K562 (cell line): ENCODE measurements at regions not wholly inside any gene's neighbourhood (a gene's known extent, or its start where the extent isn't known, plus 50 kb on each side); places are given as distances from the start of the nearest gene placed in this dataset.

Experiments used
- ATAC-seq: fragments of 200-7000 bp; cut with Tn5 transposase; 3 replicates; pipeline ENCODE4 v1.9.1; 2020; ENCODE audit warnings: moderate library complexity
- BruUV-seq: library from RNA; stranded (reverse); fragments of 400-500 nt; replicated peaks from 2 replicates; lab custom pipeline; 2021; lab: Mats Ljungman, UMichigan
- CTCF ChIA-PET: fragments of 300-600 bp; formaldehyde crosslinking; extraction: SDS; loops from one replicate; lab custom pipeline; 2021; ENCODE audit warnings: low intra/inter-chr PET ratio; lab: Yijun Ruan, JAX
- POLR2A ChIA-PET: fragments of 300-600, 350-650 bp; sonication (Branson Sonifier 250); formaldehyde crosslinking; extraction: SDS; loops from one replicate; lab custom pipeline; 2021; ENCODE audit warnings: antibody characterized with exemption, inconsistent platforms; lab: Yijun Ruan, JAX
- DNase-seq, 4 experiments: peaks; one replicate each; pipeline versions ENCODE4 v3.0.0 to v3.0.0-alpha.2; 2011 to 2018; ENCODE audit warnings: low spot score in 3 of 4, mixed read lengths in 3 of 4; ENCODE audit errors: extremely low read depth in 1 of 4
- FAIRE-seq: peaks from 2 replicates; lab custom pipeline; 2011; peaks lifted over from hg19 to GRCh38; lab: Jason Lieb, UNC
- H2AFZ ChIP-seq: 2 replicates; pipeline ENCODE4 v1.6.0; 2011; ENCODE audit warnings: low read depth, low read length, control low read depth, inconsistent platforms
- H3K27ac ChIP-seq: fragments of 200-600 bp; 3 replicates; pipeline ENCODE4 v1.8.0; 2011; ENCODE audit warnings: low read depth, mild to moderate bottlenecking, control low read depth, inconsistent platforms, low read length, moderate library complexity, mixed read lengths; ENCODE audit errors: extremely low read depth
- H3K27me3 ChIP-seq, 2 experiments: fragments of 300-600 bp in 1 of 2; 2 replicates in 1 of 2; 3 replicates in 1 of 2; pipeline versions ENCODE4 v1.6.0 to v1.8.0; 2011; ENCODE audit warnings: inconsistent platforms in 2 of 2, low read length in 2 of 2, mild to moderate bottlenecking in 1 of 2, mixed read lengths in 1 of 2, moderate library complexity in 1 of 2; ENCODE audit not compliant: control insufficient read depth in 2 of 2, insufficient read depth in 2 of 2
- H3K36me3 ChIP-seq: fragments of 300-600 bp; 3 replicates; pipeline ENCODE4 v1.8.0; 2011; ENCODE audit warnings: mild to moderate bottlenecking, low read length, inconsistent platforms; ENCODE audit not compliant: control insufficient read depth, insufficient read depth
- H3K4me1 ChIP-seq, 2 experiments: fragments of 200-600 bp in 1 of 2; replicated peaks in 1 of 2; 2 replicates in 1 of 2; 3 replicates in 1 of 2; pipeline versions ENCODE4 v1.5.1 to v1.8.0; 2011; ENCODE audit warnings: inconsistent platforms in 2 of 2, low read length in 2 of 2, mild to moderate bottlenecking in 1 of 2, mixed read lengths in 1 of 2, moderate library complexity in 1 of 2; ENCODE audit not compliant: control insufficient read depth in 2 of 2, insufficient read depth in 2 of 2
- H3K4me2 ChIP-seq: 2 replicates; pipeline ENCODE4 v1.6.1; 2011; ENCODE audit warnings: low read length, control low read depth, inconsistent platforms, mixed read lengths; ENCODE audit not compliant: insufficient read depth
- H3K4me3 ChIP-seq: fragments of 200-600 bp; sonication (generic), shearing (Covaris generic); 2 replicates; pipeline ENCODE4 v1.5.1; 2016; ENCODE audit warnings: control low read depth, inconsistent platforms
- H3K79me2 ChIP-seq: fragments of 200-600 bp; 3 replicates; pipeline ENCODE4 v1.8.0; 2011; ENCODE audit warnings: low read length, inconsistent platforms; ENCODE audit not compliant: control insufficient read depth, insufficient read depth
- H3K9ac ChIP-seq, 2 experiments: 2 replicates each; pipeline versions ENCODE4 v1.6.0 to v1.6.1; 2011; ENCODE audit warnings: low read depth in 2 of 2, low read length in 2 of 2, control low read depth in 1 of 2, inconsistent platforms in 1 of 2, mild to moderate bottlenecking in 1 of 2, mixed read lengths in 1 of 2; ENCODE audit not compliant: insufficient read depth in 1 of 2
- H3K9me1 ChIP-seq: one replicate; pipeline ENCODE4 v1.6.0; 2011; ENCODE audit warnings: inconsistent platforms, mild to moderate bottlenecking, low read length, moderate library complexity; ENCODE audit not compliant: control insufficient read depth, insufficient read depth
- H3K9me3 ChIP-seq: replicated peaks from 2 replicates; pipeline ENCODE4 v1.5.1; 2011; ENCODE audit warnings: low read depth, low read length, inconsistent platforms; ENCODE audit not compliant: control insufficient read depth, insufficient read depth
- H4K20me1 ChIP-seq: replicated peaks from 2 replicates; pipeline ENCODE4 v1.6.1; 2011; ENCODE audit warnings: low read length, inconsistent platforms, mixed read lengths; ENCODE audit not compliant: control insufficient read depth, insufficient read depth
- KAT8 ChIP-seq: fragments of 450-650 bp; IDR thresholded peaks from 2 replicates; pipeline ENCODE4 v1.6.1; 2016; ENCODE audit warnings: low read depth, mild to moderate bottlenecking
- PHF8 ChIP-seq: fragments of 200-600 bp; sonication (generic); IDR thresholded peaks from 2 replicates; pipeline ENCODE4 v1.6.1; 2012; ENCODE audit warnings: mixed run types, mild to moderate bottlenecking, inconsistent platforms, low read length, moderate library complexity, borderline replicate concordance
- ZBTB33 ChIP-seq: sonication (generic); formaldehyde crosslinking; IDR thresholded peaks from 2 replicates; pipeline ENCODE4 v1.8.1; 2023; ENCODE audit warnings: mild to moderate bottlenecking, missing genetic modification reagents
- ZBTB43 ChIP-seq: sonication (generic); formaldehyde crosslinking; IDR thresholded peaks from 2 replicates; pipeline ENCODE4 v1.8.0; 2023; ENCODE audit warnings: mild to moderate bottlenecking, missing genetic modification reagents
- ZNF316 ChIP-seq: fragments of 450-650 bp; IDR thresholded peaks from 2 replicates; pipeline ENCODE4 v1.6.1; 2016
- WGBS: fragments of 100-300 bp; shearing (Covaris generic); methylation state at CpG from one replicate; pipeline ENCODE4 v1.1.6; 2016; ENCODE audit warnings: low coverage, mixed read lengths; ENCODE audit not compliant: insufficient coverage; ENCODE audit errors: missing lambda C conversion rate; 5-methylcytosine and 5-hydroxymethylcytosine counted together
- in situ Hi-C: fragments of 300-500 bp; cut with MboI; formaldehyde crosslinking; loops from 4 replicates; pipeline ENCODE4 v1.15.0; 2018; ENCODE audit warnings: inconsistent platforms, mixed read lengths
- intact Hi-C: fragments of 100-400 bp; cut with micrococcal nuclease; formaldehyde crosslinking; loops from 2 replicates; pipeline ENCODE4 v1.14.2; 2022
- TF ChIP-seq, protein P1 (sequence below), 3 experiments: IDR thresholded peaks in 2 of 3; conservative IDR thresholded peaks in 1 of 3; 2 replicates each; pipeline ENCODE4 v1.5.1; 2011 to 2012; ENCODE audit warnings: low read length in 3 of 3, mild to moderate bottlenecking in 3 of 3, control low read depth in 2 of 3, improper control_type of control experiment in 1 of 3, inconsistent platforms in 1 of 3, low read depth in 1 of 3, mixed read lengths in 1 of 3, moderate library complexity in 1 of 3; ENCODE audit not compliant: insufficient read depth in 2 of 3
- TF ChIP-seq, protein P2 (sequence below): sonication (generic); formaldehyde crosslinking; IDR thresholded peaks from 2 replicates; pipeline ENCODE4 v1.8.1; 2023; ENCODE audit warnings: mild to moderate bottlenecking, missing genetic modification reagents
- TF ChIP-seq, protein P3 (sequence below): sonication (generic); formaldehyde crosslinking; IDR thresholded peaks from 2 replicates; pipeline ENCODE4 v1.8.0; 2023; ENCODE audit warnings: missing genetic modification reagents, mild to moderate bottlenecking, borderline replicate concordance

GRCh38 chr3:197458179-197458707 is 97.5 kb downstream of the BDH1 start:
- Histone ChIP-seq H3K27ac (no peak overlapping the region), H3K79me2 (no peaks in the 10 kb centered on the region), H3K4me3 (no peak overlapping the region), H3K4me2 (no peak overlapping the region), H3K27me3 (peaks cover 7 to 28% of the 10 kb centered on the region in 2 experiments; a peak in 4 of 5 replicates), H3K36me3 (no peaks in the 10 kb centered on the region), H3K9me3 (no peaks in the 10 kb centered on the region), H3K9ac (no peak overlapping the region), H4K20me1 (no peaks in the 10 kb centered on the region), H3K9me1 (no peaks in the 10 kb centered on the region), H2AFZ (no peak overlapping the region), H3K4me1 (peaks cover 8 to 16% of the 10 kb centered on the region in 2 experiments)
- ATAC-seq (peak; percentile 24; the same call in 2 of the 3 replicates), FAIRE-seq (no peak), DNase-seq (no peak)
- ChIA-PET POLR2A (no interaction called here), CTCF (no interaction called here)
- in situ Hi-C loops (no loop called here), intact Hi-C loops (loop anchor here (10.0 kb wide), 1 partner anchor 203 kb away; no protein-coding TSS in a partner anchor)
- WGBS, result 24% methylated on average over 11 of the region's 11 CpGs
- BruUV-seq, result no TSS peak
- TF ChIP-seq, protein P1, sequence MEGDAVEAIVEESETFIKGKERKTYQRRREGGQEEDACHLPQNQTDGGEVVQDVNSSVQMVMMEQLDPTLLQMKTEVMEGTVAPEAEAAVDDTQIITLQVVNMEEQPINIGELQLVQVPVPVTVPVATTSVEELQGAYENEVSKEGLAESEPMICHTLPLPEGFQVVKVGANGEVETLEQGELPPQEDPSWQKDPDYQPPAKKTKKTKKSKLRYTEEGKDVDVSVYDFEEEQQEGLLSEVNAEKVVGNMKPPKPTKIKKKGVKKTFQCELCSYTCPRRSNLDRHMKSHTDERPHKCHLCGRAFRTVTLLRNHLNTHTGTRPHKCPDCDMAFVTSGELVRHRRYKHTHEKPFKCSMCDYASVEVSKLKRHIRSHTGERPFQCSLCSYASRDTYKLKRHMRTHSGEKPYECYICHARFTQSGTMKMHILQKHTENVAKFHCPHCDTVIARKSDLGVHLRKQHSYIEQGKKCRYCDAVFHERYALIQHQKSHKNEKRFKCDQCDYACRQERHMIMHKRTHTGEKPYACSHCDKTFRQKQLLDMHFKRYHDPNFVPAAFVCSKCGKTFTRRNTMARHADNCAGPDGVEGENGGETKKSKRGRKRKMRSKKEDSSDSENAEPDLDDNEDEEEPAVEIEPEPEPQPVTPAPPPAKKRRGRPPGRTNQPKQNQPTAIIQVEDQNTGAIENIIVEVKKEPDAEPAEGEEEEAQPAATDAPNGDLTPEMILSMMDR (IDR thresholded peaks at IDR 0.05 in 2 of 3, conservative IDR thresholded peaks at IDR 0.05 in 1 of 3; ENCODE audit: insufficient read depth in 2 of 3, low read depth in 1 of 3, low read length in 3 of 3), result peak in 2 of 3 experiments; percentile 27 to 55; a peak in 2 of 6 replicates
- TF ChIP-seq KAT8 (no peak), ZBTB33 (CRISPR knock-in tag) (peak; percentile 99), ZBTB43 (CRISPR knock-in tag) (no peak), PHF8 (no peak), ZNF316 (peak; percentile 51)
- TF ChIP-seq, protein P2, sequence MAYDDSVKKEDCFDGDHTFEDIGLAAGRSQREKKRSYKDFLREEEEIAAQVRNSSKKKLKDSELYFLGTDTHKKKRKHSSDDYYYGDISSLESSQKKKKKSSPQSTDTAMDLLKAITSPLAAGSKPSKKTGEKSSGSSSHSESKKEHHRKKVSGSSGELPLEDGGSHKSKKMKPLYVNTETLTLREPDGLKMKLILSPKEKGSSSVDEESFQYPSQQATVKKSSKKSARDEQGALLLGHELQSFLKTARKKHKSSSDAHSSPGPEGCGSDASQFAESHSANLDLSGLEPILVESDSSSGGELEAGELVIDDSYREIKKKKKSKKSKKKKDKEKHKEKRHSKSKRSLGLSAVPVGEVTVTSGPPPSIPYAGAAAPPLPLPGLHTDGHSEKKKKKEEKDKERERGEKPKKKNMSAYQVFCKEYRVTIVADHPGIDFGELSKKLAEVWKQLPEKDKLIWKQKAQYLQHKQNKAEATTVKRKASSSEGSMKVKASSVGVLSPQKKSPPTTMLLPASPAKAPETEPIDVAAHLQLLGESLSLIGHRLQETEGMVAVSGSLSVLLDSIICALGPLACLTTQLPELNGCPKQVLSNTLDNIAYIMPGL, result no peak
- TF ChIP-seq, protein P3, sequence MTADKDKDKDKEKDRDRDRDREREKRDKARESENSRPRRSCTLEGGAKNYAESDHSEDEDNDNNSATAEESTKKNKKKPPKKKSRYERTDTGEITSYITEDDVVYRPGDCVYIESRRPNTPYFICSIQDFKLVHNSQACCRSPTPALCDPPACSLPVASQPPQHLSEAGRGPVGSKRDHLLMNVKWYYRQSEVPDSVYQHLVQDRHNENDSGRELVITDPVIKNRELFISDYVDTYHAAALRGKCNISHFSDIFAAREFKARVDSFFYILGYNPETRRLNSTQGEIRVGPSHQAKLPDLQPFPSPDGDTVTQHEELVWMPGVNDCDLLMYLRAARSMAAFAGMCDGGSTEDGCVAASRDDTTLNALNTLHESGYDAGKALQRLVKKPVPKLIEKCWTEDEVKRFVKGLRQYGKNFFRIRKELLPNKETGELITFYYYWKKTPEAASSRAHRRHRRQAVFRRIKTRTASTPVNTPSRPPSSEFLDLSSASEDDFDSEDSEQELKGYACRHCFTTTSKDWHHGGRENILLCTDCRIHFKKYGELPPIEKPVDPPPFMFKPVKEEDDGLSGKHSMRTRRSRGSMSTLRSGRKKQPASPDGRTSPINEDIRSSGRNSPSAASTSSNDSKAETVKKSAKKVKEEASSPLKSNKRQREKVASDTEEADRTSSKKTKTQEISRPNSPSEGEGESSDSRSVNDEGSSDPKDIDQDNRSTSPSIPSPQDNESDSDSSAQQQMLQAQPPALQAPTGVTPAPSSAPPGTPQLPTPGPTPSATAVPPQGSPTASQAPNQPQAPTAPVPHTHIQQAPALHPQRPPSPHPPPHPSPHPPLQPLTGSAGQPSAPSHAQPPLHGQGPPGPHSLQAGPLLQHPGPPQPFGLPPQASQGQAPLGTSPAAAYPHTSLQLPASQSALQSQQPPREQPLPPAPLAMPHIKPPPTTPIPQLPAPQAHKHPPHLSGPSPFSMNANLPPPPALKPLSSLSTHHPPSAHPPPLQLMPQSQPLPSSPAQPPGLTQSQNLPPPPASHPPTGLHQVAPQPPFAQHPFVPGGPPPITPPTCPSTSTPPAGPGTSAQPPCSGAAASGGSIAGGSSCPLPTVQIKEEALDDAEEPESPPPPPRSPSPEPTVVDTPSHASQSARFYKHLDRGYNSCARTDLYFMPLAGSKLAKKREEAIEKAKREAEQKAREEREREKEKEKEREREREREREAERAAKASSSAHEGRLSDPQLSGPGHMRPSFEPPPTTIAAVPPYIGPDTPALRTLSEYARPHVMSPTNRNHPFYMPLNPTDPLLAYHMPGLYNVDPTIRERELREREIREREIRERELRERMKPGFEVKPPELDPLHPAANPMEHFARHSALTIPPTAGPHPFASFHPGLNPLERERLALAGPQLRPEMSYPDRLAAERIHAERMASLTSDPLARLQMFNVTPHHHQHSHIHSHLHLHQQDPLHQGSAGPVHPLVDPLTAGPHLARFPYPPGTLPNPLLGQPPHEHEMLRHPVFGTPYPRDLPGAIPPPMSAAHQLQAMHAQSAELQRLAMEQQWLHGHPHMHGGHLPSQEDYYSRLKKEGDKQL (CRISPR knock-in tag), result no peak
